Lower lobe of right lung (tissue), 2 donors: ENCODE measurements at regions not wholly inside any gene's neighbourhood (a gene's known extent, or its start where the extent isn't known, plus 50 kb on each side); places are given as distances from the start of the nearest gene placed in this dataset.

Source experiments
- ATAC-seq, 2 donors: fragments of 200-7000 bp; cut with Tn5 transposase; one replicate each; pipeline ENCODE4 v1.9.1; 2020 to 2022; ENCODE audit warnings: mild to moderate bottlenecking in 2 of 2, moderate library complexity in 2 of 2
- DNase-seq: peaks from one replicate; pipeline ENCODE4 v3.0.0-alpha.2; 2020
- H3K27ac ChIP-seq: fragments of 200-600 bp; one replicate; pipeline ENCODE4 v1.8.0; 2022
- H3K27me3 ChIP-seq: fragments of 200-600 bp; one replicate; pipeline ENCODE4 v1.8.0; 2022; ENCODE audit warnings: low read depth
- H3K36me3 ChIP-seq: fragments of 200-600 bp; one replicate; pipeline ENCODE4 v1.8.0; 2022; ENCODE audit warnings: mild to moderate bottlenecking
- H3K4me1 ChIP-seq: fragments of 200-600 bp; one replicate; pipeline ENCODE4 v1.8.0; 2022
- H3K4me3 ChIP-seq: fragments of 200-600 bp; one replicate; pipeline ENCODE4 v1.8.0; 2022; ENCODE audit warnings: mild to moderate bottlenecking
- H3K9me3 ChIP-seq: fragments of 200-600 bp; one replicate; pipeline ENCODE4 v1.8.0; 2022
- CTCF ChIP-seq: fragments of 200-600 bp; IDR thresholded peaks from one replicate; pipeline ENCODE4 v1.8.0; 2022; ENCODE audit warnings: antibody characterized with exemption, mild to moderate bottlenecking
- intact Hi-C: fragments of 100-400 bp; cut with DNase I; formaldehyde crosslinking; loops from one replicate; pipeline ENCODE4 v1.11.0; 2022
- donor health status: DM: no; HTN: yes; CAD: no; lungs with severe emphysema.

- intact Hi-C loops = no loop called here
- no peak for TF ChIP-seq CTCF
- H3K4me3 ChIP-seq = no peak overlapping the region
- DNase-seq = no peak
- no peaks in the 10 kb centered on the region for H3K27me3 ChIP-seq
- no peaks in the 10 kb centered on the region for H3K9me3 ChIP-seq
- H3K4me1 ChIP-seq = no peaks in the 10 kb centered on the region
- H3K36me3 ChIP-seq = no peaks in the 10 kb centered on the region
- ATAC-seq = no peak
- no peak overlapping the region for H3K27ac ChIP-seq
Observed at GRCh38 chr1:163912170-163912884, 590.6 kb downstream of the NUF2 start.

- no peak for TF ChIP-seq CTCF
- H3K27me3 ChIP-seq = no peaks in the 10 kb centered on the region
- H3K4me3 ChIP-seq = no peak overlapping the region
- H3K27ac ChIP-seq = no peak overlapping the region
- H3K9me3 ChIP-seq = no peaks in the 10 kb centered on the region
- no peak for ATAC-seq
- H3K4me1 ChIP-seq = no peaks in the 10 kb centered on the region
- no peaks in the 10 kb centered on the region for H3K36me3 ChIP-seq
- DNase-seq = no peak
- intact Hi-C loops = no loop called here
Observed at GRCh38 chr1:163914785-163915413, 593.1 kb downstream of the NUF2 start.

- DNase-seq = no peak
- H3K27ac ChIP-seq = no peak overlapping the region
- intact Hi-C loops = no loop called here
- ATAC-seq = no peak
- H3K4me3 ChIP-seq = no peak overlapping the region
- no peaks in the 10 kb centered on the region for H3K27me3 ChIP-seq
- H3K36me3 ChIP-seq = no peaks in the 10 kb centered on the region
- H3K9me3 ChIP-seq = no peaks in the 10 kb centered on the region
- TF ChIP-seq CTCF = no peak
- no peaks in the 10 kb centered on the region for H3K4me1 ChIP-seq
Observed at GRCh38 chr1:163922743-163923201, 601.0 kb downstream of the NUF2 start.

GRCh38 chr1:163924041-163924440 is 602.3 kb downstream of the NUF2 start:
- ATAC-seq (no peak), DNase-seq (no peak)
- intact Hi-C loops = no loop called here

GRCh38 chr1:163927493-163927892 is 605.7 kb downstream of the NUF2 start:
- no peaks in the 10 kb centered on the region for H3K4me1 ChIP-seq
- H3K27ac ChIP-seq = no peak overlapping the region
- intact Hi-C loops = no loop called here
- ATAC-seq (no peak), DNase-seq (no peak)
- no peaks in the 10 kb centered on the region for H3K36me3 ChIP-seq
- no peak for TF ChIP-seq CTCF
- H3K27me3 ChIP-seq = no peaks in the 10 kb centered on the region
- H3K4me3 ChIP-seq = no peak overlapping the region
- no peaks in the 10 kb centered on the region for H3K9me3 ChIP-seq

More at GRCh38 chr1:163924041-163924440, 602.3 kb downstream of the NUF2 start:
- Histone ChIP-seq H3K4me1 (no peaks in the 10 kb centered on the region), H3K27me3 (no peaks in the 10 kb centered on the region), H3K4me3 (no peak overlapping the region), H3K36me3 (no peaks in the 10 kb centered on the region), H3K9me3 (no peaks in the 10 kb centered on the region), H3K27ac (no peak overlapping the region)
- TF ChIP-seq CTCF = no peak
